IMR-90 (cell line): ENCODE measurements at regions not wholly inside any gene's neighbourhood (a gene's known extent, or its start where the extent isn't known, plus 50 kb on each side); places are given as distances from the start of the nearest gene placed in this dataset.

ENCODE experiments used
- MXI1 ChIP-seq: IDR thresholded peaks from 2 replicates; pipeline ENCODE4 v1.6.1; 2012; ENCODE audit warnings: low read depth, mild to moderate bottlenecking, low read length, moderate library complexity, borderline replicate concordance
- TF ChIP-seq, protein P1 (sequence below): conservative IDR thresholded peaks from 2 replicates; pipeline ENCODE4 v1.5.1; 2012; ENCODE audit warnings: mild to moderate bottlenecking, low read depth, low read length, improper control_type of control experiment

DNA sequence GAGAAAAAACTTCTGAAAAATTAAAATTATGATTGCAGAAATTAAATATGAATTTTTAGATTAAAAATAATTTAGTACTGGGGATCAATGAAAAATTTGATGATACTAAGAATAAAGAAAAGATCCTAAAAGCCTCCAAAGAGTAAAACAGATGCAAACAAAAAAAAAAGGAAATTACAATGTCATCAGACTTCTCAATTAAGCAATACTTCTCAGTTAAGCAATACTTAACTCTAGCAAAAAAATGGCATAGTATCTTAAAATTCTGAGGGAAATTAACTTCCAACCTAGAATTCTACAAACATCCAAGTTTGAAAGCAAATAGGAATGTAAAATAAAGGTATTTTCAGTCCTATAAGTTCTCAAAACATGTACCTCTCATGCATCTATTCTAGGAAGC is 141.2 kb upstream of the INTU start:
- TF ChIP-seq MXI1: no peak
- TF ChIP-seq, protein P1, sequence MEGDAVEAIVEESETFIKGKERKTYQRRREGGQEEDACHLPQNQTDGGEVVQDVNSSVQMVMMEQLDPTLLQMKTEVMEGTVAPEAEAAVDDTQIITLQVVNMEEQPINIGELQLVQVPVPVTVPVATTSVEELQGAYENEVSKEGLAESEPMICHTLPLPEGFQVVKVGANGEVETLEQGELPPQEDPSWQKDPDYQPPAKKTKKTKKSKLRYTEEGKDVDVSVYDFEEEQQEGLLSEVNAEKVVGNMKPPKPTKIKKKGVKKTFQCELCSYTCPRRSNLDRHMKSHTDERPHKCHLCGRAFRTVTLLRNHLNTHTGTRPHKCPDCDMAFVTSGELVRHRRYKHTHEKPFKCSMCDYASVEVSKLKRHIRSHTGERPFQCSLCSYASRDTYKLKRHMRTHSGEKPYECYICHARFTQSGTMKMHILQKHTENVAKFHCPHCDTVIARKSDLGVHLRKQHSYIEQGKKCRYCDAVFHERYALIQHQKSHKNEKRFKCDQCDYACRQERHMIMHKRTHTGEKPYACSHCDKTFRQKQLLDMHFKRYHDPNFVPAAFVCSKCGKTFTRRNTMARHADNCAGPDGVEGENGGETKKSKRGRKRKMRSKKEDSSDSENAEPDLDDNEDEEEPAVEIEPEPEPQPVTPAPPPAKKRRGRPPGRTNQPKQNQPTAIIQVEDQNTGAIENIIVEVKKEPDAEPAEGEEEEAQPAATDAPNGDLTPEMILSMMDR: no peak
